Large intestine (tissue), 3 donors: ENCODE measurements at regions not wholly inside any gene's neighbourhood (a gene's known extent, or its start where the extent isn't known, plus 50 kb on each side); places are given as distances from the start of the nearest gene placed in this dataset.

ENCODE experiments used
- DNase-seq, 2 donors: peaks; one replicate each; pipeline versions ENCODE4 v3.0.0 to v3.0.0-alpha.2; 2013
- H3K27ac ChIP-seq: one replicate; pipeline ENCODE4 v1.5.1; 2013; ENCODE audit warnings: low read length
- H3K27me3 ChIP-seq: 2 replicates; pipeline ENCODE4 v1.6.1; 2013; ENCODE audit warnings: low read length; ENCODE audit not compliant: control insufficient read depth, insufficient read depth
- H3K36me3 ChIP-seq: 2 replicates; pipeline ENCODE4 v1.6.1; 2013; ENCODE audit warnings: low read length; ENCODE audit not compliant: control insufficient read depth, insufficient read depth
- H3K4me1 ChIP-seq: one replicate; pipeline ENCODE4 v1.6.1; 2013; ENCODE audit warnings: low read length; ENCODE audit not compliant: control insufficient read depth, insufficient read depth
- H3K4me3 ChIP-seq: one replicate; pipeline ENCODE4 v1.5.1; 2013; ENCODE audit warnings: low read length
- H3K9me3 ChIP-seq: one replicate; pipeline ENCODE4 v1.6.1; 2013; ENCODE audit warnings: mild to moderate bottlenecking, low read depth, low read length, moderate library complexity; ENCODE audit not compliant: control insufficient read depth
- WGBS: methylation state at CpG from one replicate; pipeline ENCODE4 v1.1.5; 2013; ENCODE audit warnings: low lambda C conversion rate; ENCODE audit not compliant: insufficient coverage; 5-methylcytosine and 5-hydroxymethylcytosine counted together

- H3K4me1 ChIP-seq, result no peaks in the 10 kb centered on the region
- H3K27me3 ChIP-seq, result no peaks in the 10 kb centered on the region
- no peak overlapping the region for H3K4me3 ChIP-seq
- DNase-seq, result no peak
- H3K9me3 ChIP-seq, result no peaks in the 10 kb centered on the region
- no peak overlapping the region for H3K27ac ChIP-seq
- no peaks in the 10 kb centered on the region for H3K36me3 ChIP-seq
- WGBS, result 93% methylated on average over 2 of the region's 5 CpGs
These were observed 312.4 kb upstream of the ECI2 start for GRCh38 chr6:4447639-4448330.

- Histone ChIP-seq H3K9me3 (no peaks in the 10 kb centered on the region), H3K27me3 (no peaks in the 10 kb centered on the region), H3K36me3 (no peaks in the 10 kb centered on the region), H3K4me1 (no peaks in the 10 kb centered on the region), H3K27ac (no peak overlapping the region), H3K4me3 (no peak overlapping the region)
- WGBS, result 100% methylated on average over 1 of the region's 8 CpGs
- DNase-seq, result no peak
These were observed 311.6 kb upstream of the ECI2 start for GRCh38 chr6:4446982-4447381.

GRCh38 chr6:4441981-4442434, 306.6 kb upstream of the ECI2 start:
- DNase-seq, result no peak
- Histone ChIP-seq H3K27ac (no peak overlapping the region), H3K9me3 (no peaks in the 10 kb centered on the region), H3K4me3 (no peak overlapping the region), H3K27me3 (no peaks in the 10 kb centered on the region), H3K36me3 (no peaks in the 10 kb centered on the region), H3K4me1 (no peaks in the 10 kb centered on the region)

DNA sequence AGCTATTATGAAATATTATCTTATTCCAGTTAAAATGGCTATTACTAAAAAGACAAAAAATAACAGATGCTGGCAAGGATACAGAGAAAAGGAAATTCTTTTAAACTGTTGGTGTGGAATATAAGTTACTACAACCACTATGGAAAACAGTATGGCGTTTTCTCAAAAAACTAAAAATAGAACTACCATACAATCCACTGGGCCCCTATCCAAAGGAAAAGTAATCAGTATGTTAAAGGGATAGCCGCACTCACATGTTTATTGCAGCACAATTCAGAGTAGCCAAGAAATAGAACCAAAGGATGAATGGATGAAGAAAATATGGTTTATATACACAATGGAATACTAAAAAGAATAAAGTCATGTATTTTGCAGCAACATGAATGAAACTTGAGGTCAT, 303.8 kb upstream of the ECI2 start:
- H3K9me3 ChIP-seq, result no peaks in the 10 kb centered on the region
- no peaks in the 10 kb centered on the region for H3K36me3 ChIP-seq
- H3K4me3 ChIP-seq, result no peak overlapping the region
- no peaks in the 10 kb centered on the region for H3K27me3 ChIP-seq
- H3K4me1 ChIP-seq, result no peaks in the 10 kb centered on the region
- no peak for DNase-seq
- H3K27ac ChIP-seq, result no peak overlapping the region
- WGBS, result 71% methylated on average over 2 of the region's 2 CpGs

GRCh38 chr6:4437342-4437741, 302.0 kb upstream of the ECI2 start:
- Histone ChIP-seq H3K4me1 (no peaks in the 10 kb centered on the region), H3K4me3 (no peak overlapping the region), H3K27me3 (no peaks in the 10 kb centered on the region), H3K9me3 (no peaks in the 10 kb centered on the region), H3K36me3 (no peaks in the 10 kb centered on the region), H3K27ac (no peak overlapping the region)
- no peak for DNase-seq
- WGBS, result no CpG with 5 or more reads among the region's 1 CpG

- Histone ChIP-seq H3K4me3 (no peak overlapping the region), H3K9me3 (no peaks in the 10 kb centered on the region), H3K36me3 (no peaks in the 10 kb centered on the region), H3K27ac (no peak overlapping the region), H3K27me3 (no peaks in the 10 kb centered on the region), H3K4me1 (no peaks in the 10 kb centered on the region)
- WGBS, result no CpG with 5 or more reads among the region's 2 CpGs
- no peak for DNase-seq
These were observed 300.6 kb upstream of the ECI2 start for GRCh38 chr6:4435981-4436445.

DNA sequence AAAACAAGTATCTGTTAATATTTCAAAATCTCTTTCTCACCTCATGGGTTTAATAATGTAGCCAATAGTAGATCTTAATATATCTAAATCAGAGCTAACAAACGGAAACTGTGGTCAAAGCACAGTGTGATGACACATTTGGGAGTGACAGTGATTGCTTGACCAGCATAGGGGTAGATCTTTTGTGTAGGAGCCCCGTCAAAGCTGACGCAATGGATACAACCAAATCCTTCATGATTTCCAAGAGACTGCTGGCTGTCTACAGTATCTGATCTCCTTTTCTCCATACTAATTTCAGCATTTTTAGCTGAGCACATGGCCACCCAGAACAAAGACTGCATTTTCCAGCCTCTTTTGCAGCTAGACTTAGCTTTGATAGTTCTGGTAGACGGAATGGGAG, 299.3 kb upstream of the ECI2 start:
- WGBS, result no CpG with 5 or more reads among the region's 4 CpGs
- H3K27me3 ChIP-seq, result no peaks in the 10 kb centered on the region
- H3K4me1 ChIP-seq, result no peaks in the 10 kb centered on the region
- H3K27ac ChIP-seq, result no peak overlapping the region
- H3K4me3 ChIP-seq, result no peak overlapping the region
- no peaks in the 10 kb centered on the region for H3K9me3 ChIP-seq
- no peaks in the 10 kb centered on the region for H3K36me3 ChIP-seq
- no peak for DNase-seq

GRCh38 chr6:4433199-4433598, 297.8 kb upstream of the ECI2 start:
- Histone ChIP-seq H3K4me3 (no peak overlapping the region), H3K4me1 (no peaks in the 10 kb centered on the region), H3K36me3 (no peaks in the 10 kb centered on the region), H3K27me3 (no peaks in the 10 kb centered on the region), H3K9me3 (no peaks in the 10 kb centered on the region), H3K27ac (no peak overlapping the region)
- DNase-seq, result peak in 1 of 2 donors; percentile 8
- WGBS, result 100% methylated on average over 1 of the region's 4 CpGs

GRCh38 chr6:4426968-4427367, 291.6 kb upstream of the ECI2 start:
- H3K36me3 ChIP-seq, result no peaks in the 10 kb centered on the region
- H3K4me3 ChIP-seq, result no peak overlapping the region
- no CpG with 5 or more reads among the region's 5 CpGs for WGBS
- DNase-seq, result no peak
- H3K4me1 ChIP-seq, result no peaks in the 10 kb centered on the region
- no peak overlapping the region for H3K27ac ChIP-seq
- peaks cover 3% of the 10 kb centered on the region for H3K9me3 ChIP-seq
- no peaks in the 10 kb centered on the region for H3K27me3 ChIP-seq

DNA sequence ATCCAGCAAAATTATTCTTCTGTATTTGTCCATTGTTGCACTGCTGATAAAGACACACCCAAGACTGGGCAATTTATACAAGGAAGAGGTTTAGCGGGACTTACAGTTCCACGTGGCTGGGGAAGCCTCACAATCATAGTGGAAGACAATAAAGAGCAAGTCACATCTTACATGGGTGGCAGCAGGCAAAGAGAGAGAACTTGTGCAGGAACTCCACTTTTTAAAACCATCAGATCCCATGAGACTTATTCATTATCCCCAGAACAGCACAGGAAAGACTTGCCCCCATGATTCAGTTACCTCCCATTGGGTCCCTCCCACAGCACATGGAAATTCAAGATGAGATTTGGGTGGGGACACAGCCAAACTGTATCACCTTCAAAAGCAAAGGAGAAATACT, 286.5 kb upstream of the ECI2 start:
- no CpG with 5 or more reads among the region's 2 CpGs for WGBS
- H3K9me3 ChIP-seq, result peaks cover 3% of the 10 kb centered on the region

DNA sequence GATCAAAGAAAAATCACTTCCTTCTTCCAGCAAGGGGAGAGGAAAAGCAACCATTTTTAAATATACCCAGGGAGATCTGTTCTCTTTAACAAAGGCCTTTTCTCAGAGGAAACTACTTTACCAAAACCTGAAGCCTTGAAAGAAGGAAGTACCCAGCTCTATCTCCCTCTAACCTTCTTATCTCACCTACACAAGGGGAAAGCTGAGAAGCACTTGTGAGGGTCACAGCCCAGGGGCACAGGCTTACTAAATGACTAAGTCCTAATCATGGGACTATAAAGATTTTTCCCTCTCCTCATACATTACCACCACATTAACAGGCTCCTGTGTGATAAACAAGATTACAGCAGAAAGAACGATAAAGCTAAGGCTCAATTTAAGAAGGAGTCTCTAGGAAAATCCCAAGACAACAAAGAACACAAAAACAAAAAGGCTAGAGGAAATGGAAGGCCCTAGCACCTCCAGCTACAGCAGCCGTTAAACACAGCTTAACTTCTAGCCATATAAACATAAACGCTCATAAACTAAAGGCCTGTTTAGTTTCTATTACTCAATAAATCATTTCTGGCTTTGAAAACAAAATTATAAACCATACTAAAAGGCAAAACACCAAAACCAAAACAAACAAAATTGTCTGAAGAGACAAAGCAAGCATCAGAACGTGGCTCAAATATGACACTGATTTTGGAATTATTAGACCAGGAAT, 284.9 kb upstream of the ECI2 start:
- peaks cover 3% of the 10 kb centered on the region for H3K9me3 ChIP-seq
- H3K4me3 ChIP-seq, result no peak overlapping the region
- no peak for DNase-seq
- 75% methylated on average over 1 of the region's 4 CpGs for WGBS
- no peaks in the 10 kb centered on the region for H3K36me3 ChIP-seq
- H3K27ac ChIP-seq, result no peak overlapping the region
- H3K4me1 ChIP-seq, result no peaks in the 10 kb centered on the region
- H3K27me3 ChIP-seq, result no peaks in the 10 kb centered on the region

More for the DNA sequence above, 286.5 kb upstream of the ECI2 start:
- Histone ChIP-seq H3K27ac (no peak overlapping the region), H3K36me3 (no peaks in the 10 kb centered on the region), H3K27me3 (no peaks in the 10 kb centered on the region), H3K4me1 (no peaks in the 10 kb centered on the region), H3K4me3 (no peak overlapping the region)
- DNase-seq, result no peak
